Activated CD4-positive, CD25-positive, alpha-beta regulatory T cell treated with anti-CD3 and anti-CD28 coated beads, Interleukin-2, amount 50 U/mL, for 16 hours (primary cell): ENCODE measurements at regions not wholly inside any gene's neighbourhood (a gene's known extent, or its start where the extent isn't known, plus 50 kb on each side); places are given as distances from the start of the nearest gene placed in this dataset.
"Not testable (repeated sequence)": the region's sequence is repeated elsewhere in the genome, so short reads cannot be mapped to it uniquely, and the experiment has no call there.

Source experiments
- DNase-seq: peaks from one replicate; pipeline ENCODE4 v3.0.0-alpha.2; 2020; ENCODE audit warnings: low read depth, low spot score

- DNase-seq = no peak
These were observed 138.0 kb upstream of the PCGF5 start for GRCh38 chr10:91082447-91082846.

GRCh38 chr10:91088300-91089140, 131.9 kb upstream of the PCGF5 start:
- no peak for DNase-seq

GRCh38 chr10:91090761-91091529, 129.5 kb upstream of the PCGF5 start:
- DNase-seq = no peak

GRCh38 chr10:91091780-91092179, 128.7 kb upstream of the PCGF5 start:
- no peak for DNase-seq

- no peak for DNase-seq
These were observed 124.2 kb upstream of the PCGF5 start for GRCh38 chr10:91096274-91096673.

- DNase-seq = no peak
These were observed 123.2 kb upstream of the PCGF5 start for GRCh38 chr10:91097313-91097712.

GRCh38 chr10:91098021-91098420, 122.4 kb upstream of the PCGF5 start:
- not testable (repeated sequence) for DNase-seq

- DNase-seq = no peak
These were observed 116.9 kb upstream of the PCGF5 start for GRCh38 chr10:91103384-91104192.

- no peak for DNase-seq
These were observed 116.0 kb upstream of the PCGF5 start for GRCh38 chr10:91104193-91105041.

- DNase-seq = no peak
These were observed 115.2 kb upstream of the PCGF5 start for GRCh38 chr10:91105269-91105668.

- DNase-seq = no peak
These were observed 111.6 kb upstream of the PCGF5 start for GRCh38 chr10:91108820-91109219.

GRCh38 chr10:91111060-91111459, 109.4 kb upstream of the PCGF5 start:
- DNase-seq = no peak

GRCh38 chr10:91115618-91116390, 104.7 kb upstream of the PCGF5 start:
- no peak for DNase-seq

- DNase-seq = no peak
These were observed 103.0 kb upstream of the PCGF5 start for GRCh38 chr10:91117505-91117904.

- DNase-seq = no peak
These were observed 100.1 kb upstream of the PCGF5 start for GRCh38 chr10:91120348-91120747.

GRCh38 chr10:91123261-91123660, 97.2 kb upstream of the PCGF5 start:
- no peak for DNase-seq

- DNase-seq = no peak
These were observed 96.4 kb upstream of the PCGF5 start for GRCh38 chr10:91124016-91124415.

GRCh38 chr10:91126471-91126870, 94.0 kb upstream of the PCGF5 start:
- no peak for DNase-seq

GRCh38 chr10:91127341-91128082, 93.0 kb upstream of the PCGF5 start:
- DNase-seq = no peak

- DNase-seq = no peak
These were observed 85.3 kb upstream of the PCGF5 start for GRCh38 chr10:91135113-91135512.
